HCT116 (cell line): ENCODE measurements at regions not wholly inside any gene's neighbourhood (a gene's known extent, or its start where the extent isn't known, plus 50 kb on each side); places are given as distances from the start of the nearest gene placed in this dataset.

Source experiments
- ATAC-seq: fragments of 200-7000 bp; cut with Tn5 transposase; 2 replicates; pipeline ENCODE4 v1.9.1; 2020; ENCODE audit warnings: mild to moderate bottlenecking, moderate library complexity
- BruUV-seq: library from RNA; stranded (reverse); fragments of 400-500 nt; replicated peaks from 2 replicates; lab custom pipeline; 2021; lab: Mats Ljungman, UMichigan
- CTCF ChIA-PET: fragments of 300-600 bp; sonication (Branson Sonifier 250); formaldehyde crosslinking; loops from one replicate; lab custom pipeline; 2021; ENCODE audit warnings: antibody characterized with exemption; lab: Charles Lee
- POLR2A ChIA-PET: fragments of 300-600, 350-600 bp; sonication (Branson Sonifier 250); formaldehyde crosslinking; loops from one replicate; lab custom pipeline; 2021; ENCODE audit warnings: antibody characterized with exemption; lab: Charles Lee
- RAD21 ChIA-PET, 2 experiments: fragments of 300-600 bp; sonication (Branson Sonifier 250); formaldehyde crosslinking; loops; one replicate each; lab custom pipeline; 2023; ENCODE audit warnings: low total read pairs in 2 of 2; ENCODE audit not compliant: uncharacterized antibody in 2 of 2, unreplicated experiment in 2 of 2, low non-redundant PET in 1 of 2; lab: Charles Lee
- DNase-seq: peaks from one replicate; pipeline ENCODE4 v3.0.0-alpha.2; 2010; ENCODE audit warnings: low read depth, low spot score
- H2AFZ ChIP-seq: fragments of 200-600 bp; shearing (Covaris generic), sonication (generic); 2 replicates; pipeline ENCODE4 v1.6.1; 2017; ENCODE audit warnings: low read depth, mixed run types, mixed read lengths, antibody characterized with exemption, low read length; ENCODE audit not compliant: poor library complexity, severe bottlenecking
- H3K27ac ChIP-seq: 2 replicates; pipeline ENCODE4 v1.5.1; 2012; ENCODE audit warnings: low read depth, low read length
- H3K27me3 ChIP-seq: fragments of 200-600 bp; sonication (generic); 2 replicates; pipeline ENCODE4 v1.6.1; 2016; ENCODE audit warnings: mixed run types, low read length, mixed read lengths; ENCODE audit not compliant: insufficient read depth
- H3K36me3 ChIP-seq, 2 experiments: fragments of 200-500 bp in 1 of 2; fragments of 200-600 bp in 1 of 2; sonication (Bioruptor generic) in 1 of 2; sonication (generic) in 1 of 2; 2 replicates each; pipeline versions ENCODE4 v1.5.1 to v1.6.1; 2014 to 2016; ENCODE audit warnings: low read length in 2 of 2, inconsistent platforms in 1 of 2, mixed read lengths in 1 of 2, mixed run types in 1 of 2; ENCODE audit not compliant: insufficient read depth in 2 of 2, control insufficient read depth in 1 of 2
- H3K4me1 ChIP-seq, 2 experiments: fragments of 200-600 bp in 1 of 2; sonication (generic) in 1 of 2; 2 replicates each; pipeline versions ENCODE4 v1.5.1 to v1.6.1; 2012 to 2017; ENCODE audit warnings: low read length in 2 of 2, inconsistent platforms in 1 of 2, mild to moderate bottlenecking in 1 of 2, mixed read lengths in 1 of 2, mixed run types in 1 of 2, moderate library complexity in 1 of 2; ENCODE audit not compliant: insufficient read depth in 2 of 2, control insufficient read depth in 1 of 2
- H3K4me2 ChIP-seq: fragments of 200-600 bp; sonication (generic); 2 replicates; pipeline ENCODE4 v1.6.1; 2017; ENCODE audit warnings: mixed run types, low read length, mixed read lengths
- H3K4me3 ChIP-seq, 2 experiments: fragments of 200-600 bp in 1 of 2; sonication (generic) in 1 of 2; replicated peaks in 1 of 2; 2 replicates each; pipeline ENCODE4 v1.5.1; 2011 to 2016; ENCODE audit warnings: low read length in 2 of 2, control low read depth in 1 of 2, low read depth in 1 of 2, mild to moderate bottlenecking in 1 of 2, mixed read lengths in 1 of 2, mixed run types in 1 of 2
- H3K79me2 ChIP-seq: fragments of 200-600 bp; sonication (generic); 2 replicates; pipeline ENCODE4 v1.6.1; 2017; ENCODE audit warnings: mild to moderate bottlenecking, mixed run types, low read length, moderate library complexity, mixed read lengths; ENCODE audit not compliant: insufficient read depth
- H3K9ac ChIP-seq: fragments of 200-600 bp; sonication (generic); 2 replicates; pipeline ENCODE4 v1.6.1; 2016; ENCODE audit warnings: low read length, mixed read lengths
- H3K9me2 ChIP-seq: fragments of 200-600 bp; sonication (generic), shearing (Covaris generic); 2 replicates; pipeline ENCODE4 v1.6.1; 2017; ENCODE audit warnings: mixed run types, mild to moderate bottlenecking, moderate library complexity; ENCODE audit not compliant: insufficient read depth
- H3K9me3 ChIP-seq, 2 experiments: fragments of 200-500 bp in 1 of 2; fragments of 200-600 bp in 1 of 2; sonication (Bioruptor generic) in 1 of 2; sonication (generic) in 1 of 2; 2 replicates each; pipeline ENCODE4 v1.6.1; 2014 to 2017; ENCODE audit warnings: low read length in 2 of 2, mixed read lengths in 2 of 2, inconsistent platforms in 1 of 2, low read depth in 1 of 2, mild to moderate bottlenecking in 1 of 2, mixed run types in 1 of 2, moderate library complexity in 1 of 2; ENCODE audit not compliant: control insufficient read depth in 1 of 2, insufficient read depth in 1 of 2
- H4K20me1 ChIP-seq: fragments of 200-600 bp; sonication (generic), shearing (Covaris generic); 2 replicates; pipeline ENCODE4 v1.6.1; 2017; ENCODE audit warnings: mixed run types, mild to moderate bottlenecking, moderate library complexity; ENCODE audit not compliant: insufficient read depth
- ATF3 ChIP-seq: IDR thresholded peaks from 2 replicates; pipeline ENCODE4 v1.6.1; 2012
- CBX3 ChIP-seq: IDR thresholded peaks from 2 replicates; pipeline ENCODE4 v1.6.1; 2012; ENCODE audit warnings: low read depth
- CEBPB ChIP-seq: IDR thresholded peaks from 2 replicates; pipeline ENCODE4 v1.6.1; 2012; ENCODE audit warnings: low read depth
- CTCF ChIP-seq, 3 experiments: fragments of 200-600 bp in 1 of 3; sonication (generic) in 1 of 3; IDR thresholded peaks in 2 of 3; conservative IDR thresholded peaks in 1 of 3; 2 replicates each; pipeline ENCODE4 v1.5.1; 2012 to 2017; ENCODE audit warnings: low read depth in 2 of 3, low read length in 2 of 3, antibody characterized with exemption in 1 of 3, borderline replicate concordance in 1 of 3, control low read depth in 1 of 3, mild to moderate bottlenecking in 1 of 3, mixed read lengths in 1 of 3, mixed run types in 1 of 3, moderate library complexity in 1 of 3; ENCODE audit not compliant: insufficient read depth in 1 of 3
- EZH2 ChIP-seq: fragments of 200-600 bp; sonication (generic); IDR thresholded peaks from 2 replicates; pipeline ENCODE4 v1.6.1; 2017; ENCODE audit warnings: antibody characterized with exemption, mixed run types
- SIN3A ChIP-seq: IDR thresholded peaks from 2 replicates; pipeline ENCODE4 v1.6.1; 2012; ENCODE audit warnings: low read depth
- SP1 ChIP-seq: IDR thresholded peaks from 2 replicates; pipeline ENCODE4 v1.6.1; 2012; ENCODE audit warnings: low read depth
- TCF7L2 ChIP-seq: IDR thresholded peaks from 2 replicates; pipeline ENCODE4 v1.7.0; 2011; ENCODE audit warnings: borderline replicate concordance, inconsistent platforms; ENCODE audit not compliant: insufficient read depth, insufficient read length; ENCODE audit errors: extremely low read depth
- intact Hi-C: fragments of 100-400 bp; cut with micrococcal nuclease; formaldehyde crosslinking; loops from 2 replicates; pipeline ENCODE4 v1.10.0; 2022
- TF ChIP-seq, protein P1 (sequence below): IDR thresholded peaks from 2 replicates; pipeline ENCODE4 v1.6.1; 2012
- TF ChIP-seq, protein P2 (sequence below): IDR thresholded peaks from 2 replicates; pipeline ENCODE4 v1.6.1; 2011; ENCODE audit warnings: mild to moderate bottlenecking, low read length, moderate library complexity; ENCODE audit not compliant: insufficient replicate concordance; ENCODE audit errors: extremely low read depth

- no peaks in the 10 kb centered on the region for H4K20me1 ChIP-seq
- no peak for DNase-seq
- intact Hi-C loops, result no loop called here
- H3K27me3 ChIP-seq, result no peaks in the 10 kb centered on the region
- CTCF ChIA-PET, result no interaction called here
- H3K79me2 ChIP-seq, result no peaks in the 10 kb centered on the region
- ATAC-seq, result no peak
- POLR2A ChIA-PET, result no interaction called here
- no peak overlapping the region for H3K4me3 ChIP-seq
- no peaks in the 10 kb centered on the region; a peak in 1 of 4 replicates for H3K9me3 ChIP-seq
- no TSS peak for BruUV-seq
- H3K4me2 ChIP-seq, result no peak overlapping the region
- H3K9me2 ChIP-seq, result no peaks in the 10 kb centered on the region
- no peak overlapping the region for H3K9ac ChIP-seq
- no peak overlapping the region for H3K27ac ChIP-seq
- no peak overlapping the region for H2AFZ ChIP-seq
- RAD21 ChIA-PET, result no interaction called here
- no peaks in the 10 kb centered on the region for H3K4me1 ChIP-seq
- TF ChIP-seq SP1 (no peak), CTCF (IDR thresholded peaks at IDR 0.05 in 2 of 3, conservative IDR thresholded peaks at IDR 0.05 in 1 of 3; ENCODE audit: borderline replicate concordance in 1 of 3, insufficient read depth in 1 of 3, low read depth in 2 of 3, low read length in 2 of 3) (no peak), CBX3 (no peak), TCF7L2 (no peak), ATF3 (no peak), EZH2 (no peak), SIN3A (no peak), CEBPB (no peak)
- TF ChIP-seq, protein P1, sequence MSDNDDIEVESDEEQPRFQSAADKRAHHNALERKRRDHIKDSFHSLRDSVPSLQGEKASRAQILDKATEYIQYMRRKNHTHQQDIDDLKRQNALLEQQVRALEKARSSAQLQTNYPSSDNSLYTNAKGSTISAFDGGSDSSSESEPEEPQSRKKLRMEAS, result no peak
- TF ChIP-seq, protein P2, sequence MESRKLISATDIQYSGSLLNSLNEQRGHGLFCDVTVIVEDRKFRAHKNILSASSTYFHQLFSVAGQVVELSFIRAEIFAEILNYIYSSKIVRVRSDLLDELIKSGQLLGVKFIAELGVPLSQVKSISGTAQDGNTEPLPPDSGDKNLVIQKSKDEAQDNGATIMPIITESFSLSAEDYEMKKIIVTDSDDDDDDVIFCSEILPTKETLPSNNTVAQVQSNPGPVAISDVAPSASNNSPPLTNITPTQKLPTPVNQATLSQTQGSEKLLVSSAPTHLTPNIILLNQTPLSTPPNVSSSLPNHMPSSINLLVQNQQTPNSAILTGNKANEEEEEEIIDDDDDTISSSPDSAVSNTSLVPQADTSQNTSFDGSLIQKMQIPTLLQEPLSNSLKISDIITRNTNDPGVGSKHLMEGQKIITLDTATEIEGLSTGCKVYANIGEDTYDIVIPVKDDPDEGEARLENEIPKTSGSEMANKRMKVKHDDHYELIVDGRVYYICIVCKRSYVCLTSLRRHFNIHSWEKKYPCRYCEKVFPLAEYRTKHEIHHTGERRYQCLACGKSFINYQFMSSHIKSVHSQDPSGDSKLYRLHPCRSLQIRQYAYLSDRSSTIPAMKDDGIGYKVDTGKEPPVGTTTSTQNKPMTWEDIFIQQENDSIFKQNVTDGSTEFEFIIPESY, result no peak
- no peaks in the 10 kb centered on the region for H3K36me3 ChIP-seq
Observed at GRCh38 chr13:60970736-60971135, 444.9 kb downstream of the PCDH20 start.
